C4-2B (cell line): ENCODE measurements at regions not wholly inside any gene's neighbourhood (a gene's known extent, or its start where the extent isn't known, plus 50 kb on each side); places are given as distances from the start of the nearest gene placed in this dataset.

Experiments
- H3K27ac ChIP-seq: fragments of 450-650 bp; 2 replicates; pipeline ENCODE4 v1.5.1; 2017
- CTCF ChIP-seq: fragments of 450-650 bp; conservative IDR thresholded peaks from 2 replicates; pipeline ENCODE4 v1.5.1; 2017; ENCODE audit warnings: mild to moderate bottlenecking
- ZFX ChIP-seq: fragments of 450-650 bp; IDR thresholded peaks from 2 replicates; pipeline ENCODE4 v1.6.1; 2017

DNA sequence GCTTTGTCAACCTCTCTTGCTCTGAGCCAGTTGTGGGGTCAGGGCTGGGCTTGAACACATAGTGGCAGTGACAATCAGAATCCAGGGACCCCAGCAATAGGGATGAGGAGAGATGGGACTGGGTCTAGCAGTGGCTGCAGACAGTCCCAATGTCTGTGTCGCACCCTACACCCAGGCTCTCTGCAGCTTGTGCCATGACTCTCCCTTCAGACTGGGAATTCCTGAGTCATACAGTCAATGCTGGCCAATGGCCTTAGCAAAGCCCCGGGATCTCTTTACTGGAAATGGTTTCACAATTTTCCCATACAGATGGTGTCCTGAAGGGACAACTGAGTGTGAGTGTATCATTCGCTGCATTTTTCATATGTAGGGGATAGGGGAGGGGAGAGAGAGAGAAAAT is 74.2 kb upstream of the CELF4 start:
- H3K27ac ChIP-seq, result no peak overlapping the region
- TF ChIP-seq CTCF (no peak), ZFX (no peak)

DNA sequence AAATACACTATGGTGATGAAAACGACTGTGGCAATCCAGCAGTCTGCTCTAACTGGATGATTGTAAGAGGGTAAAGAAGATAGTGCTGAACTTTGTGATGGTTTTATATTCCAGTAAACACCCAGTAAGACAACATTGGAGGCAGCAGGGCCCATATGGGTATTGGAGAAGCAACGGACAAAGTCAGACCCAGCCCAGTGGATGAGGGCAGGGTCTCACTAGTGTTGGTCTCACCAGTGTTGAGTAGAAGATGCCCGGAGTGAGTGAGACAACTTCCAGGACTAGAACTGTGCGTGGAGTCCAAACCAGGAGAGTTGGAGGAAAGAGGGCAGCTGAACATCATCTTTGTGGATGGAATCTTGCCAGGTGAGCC is 71.9 kb upstream of the CELF4 start:
- no peak for TF ChIP-seq ZFX
- TF ChIP-seq CTCF, result no peak
- no peak overlapping the region for H3K27ac ChIP-seq

GRCh38 chr18:37636831-37637477 is 71.4 kb upstream of the CELF4 start:
- TF ChIP-seq ZFX (no peak), CTCF (no peak)
- no peak overlapping the region for H3K27ac ChIP-seq

DNA sequence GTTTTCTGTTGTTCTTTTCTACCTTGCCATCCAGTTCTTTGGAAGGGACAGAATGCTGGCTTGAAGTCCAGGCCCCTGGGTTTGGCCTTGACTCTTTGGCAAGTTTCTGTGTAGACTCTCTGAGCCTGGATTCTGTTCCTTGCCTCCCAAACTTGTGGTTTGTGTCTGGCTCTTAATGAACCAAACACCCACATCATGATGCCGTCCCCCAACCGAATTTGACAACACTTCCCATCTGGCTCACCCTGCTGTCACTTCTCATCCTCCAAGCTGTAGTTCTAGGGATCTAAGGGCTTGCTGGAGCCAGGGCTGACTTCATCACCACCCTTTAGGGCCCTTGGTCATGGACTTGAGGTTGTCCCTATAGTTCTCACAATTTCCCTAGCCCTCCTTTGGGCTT is 68.9 kb upstream of the CELF4 start:
- H3K27ac ChIP-seq, result no peak overlapping the region
- TF ChIP-seq ZFX, result no peak
- TF ChIP-seq CTCF, result no peak

DNA sequence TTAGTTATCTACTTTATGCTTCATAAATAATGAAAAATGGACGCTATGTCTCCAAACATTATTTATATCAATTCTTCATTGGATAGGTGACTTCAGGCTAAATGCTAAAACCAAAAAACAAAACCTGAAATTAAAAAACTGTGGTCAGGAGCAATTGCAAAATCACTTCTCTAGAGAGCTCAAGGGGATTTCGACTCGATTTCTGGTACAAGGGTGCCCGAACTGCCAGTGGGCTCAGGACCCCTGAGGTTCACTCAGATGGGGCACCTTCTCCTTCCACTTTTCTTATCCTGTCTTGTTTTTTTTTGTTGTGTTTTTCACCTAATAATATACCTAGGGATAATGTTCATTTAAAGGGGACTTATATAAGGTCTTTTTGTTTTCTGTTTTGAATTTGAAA is 65.8 kb upstream of the CELF4 start:
- no peak overlapping the region for H3K27ac ChIP-seq
- TF ChIP-seq CTCF, result no peak
- TF ChIP-seq ZFX, result no peak

DNA sequence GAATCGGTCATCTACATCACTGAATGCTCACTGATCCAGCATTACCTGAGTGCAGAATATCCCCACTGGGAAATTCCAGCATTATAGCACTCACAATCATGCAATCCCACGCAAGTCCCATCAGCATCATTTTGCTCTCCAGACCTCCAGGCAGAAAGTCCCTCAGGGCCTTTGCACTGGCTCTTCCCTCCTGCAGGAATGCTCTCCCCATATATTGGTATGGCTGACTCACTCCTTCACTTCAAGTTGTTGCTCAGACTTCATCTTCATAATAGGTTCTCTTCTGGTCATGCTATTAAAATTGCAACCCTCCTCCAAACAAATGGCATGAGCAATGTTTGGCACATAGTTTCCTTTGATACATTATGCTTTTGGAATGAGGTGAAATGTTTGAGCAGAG is 64.7 kb upstream of the CELF4 start:
- no peak overlapping the region for H3K27ac ChIP-seq
- TF ChIP-seq CTCF, result no peak
- TF ChIP-seq ZFX, result no peak

DNA sequence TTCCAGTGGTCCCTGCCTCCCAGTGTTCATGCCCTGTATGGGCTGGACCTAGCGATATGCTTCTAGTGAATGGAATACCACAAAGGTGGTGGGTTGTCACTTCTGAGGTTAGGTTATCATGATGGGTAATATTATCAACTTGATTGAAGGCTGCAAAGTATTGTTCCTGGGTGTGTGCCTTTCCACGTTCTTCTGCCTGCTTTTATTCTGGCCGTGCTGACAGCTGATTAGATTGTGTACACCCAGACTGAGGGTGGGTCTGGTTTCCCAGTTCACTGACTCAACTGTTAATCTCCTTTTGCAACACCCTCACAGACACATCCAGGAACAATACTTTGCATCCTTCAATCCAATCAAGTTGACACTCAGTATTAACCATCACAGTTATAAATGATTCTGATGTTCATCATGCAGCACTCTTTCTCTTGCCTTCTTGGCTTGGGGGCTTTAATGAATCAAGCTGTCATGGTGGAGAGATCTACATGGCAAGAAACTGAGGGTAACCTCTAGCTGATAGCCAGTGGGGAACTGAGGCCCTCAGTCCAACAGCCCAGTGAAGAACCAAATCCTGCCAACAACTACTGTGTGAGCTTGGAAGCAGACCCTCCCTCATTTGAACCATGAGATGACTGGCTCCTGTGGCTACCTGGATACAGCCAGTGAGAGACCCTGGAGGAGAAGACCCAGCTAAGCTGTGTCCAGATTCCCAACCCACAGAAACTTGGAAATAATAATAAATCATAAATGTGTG is 63.0 kb upstream of the CELF4 start:
- no peak overlapping the region for H3K27ac ChIP-seq
- TF ChIP-seq CTCF (no peak), ZFX (no peak)
